ENCODE measurements at regions not wholly inside any gene's neighbourhood (a gene's known extent, or its start where the extent isn't known, plus 50 kb on each side); places are given as distances from the start of the nearest gene placed in this dataset.

DNA sequence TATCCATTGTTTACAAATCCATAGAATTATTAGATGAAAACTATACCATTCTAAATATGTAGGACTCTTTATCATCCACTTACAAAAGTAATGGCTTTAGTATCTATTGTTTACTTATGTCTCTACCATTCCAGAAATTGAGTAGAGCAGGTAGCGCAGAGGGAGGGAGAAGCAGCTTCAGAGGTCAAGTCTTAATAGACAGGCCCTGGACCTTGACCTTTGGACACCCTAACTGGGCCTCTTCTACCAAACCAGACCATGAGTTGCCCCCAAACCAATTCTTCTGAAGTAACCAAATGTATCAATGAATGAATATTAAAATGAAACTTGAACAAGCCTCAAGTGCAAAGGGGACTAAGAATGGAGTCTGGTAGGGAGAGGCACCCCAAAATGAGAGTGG, 124.9 kb upstream of the ANKRD55 start:
- ChIA-PET POLR2A (ENCODE audit: low non-redundant PET) (no interaction called here), CTCF (no interaction called here)
- no peaks in the 10 kb centered on the region for H3K27me3 ChIP-seq (replicated peaks; ENCODE audit: insufficient read depth, low read depth, low read length, poor library complexity)
- H3K27ac ChIP-seq (ENCODE audit: low read depth, low read length, poor library complexity, severe bottlenecking) = no peak overlapping the region
- H3K4me1 ChIP-seq (ENCODE audit: insufficient read depth, low read length, poor library complexity, severe bottlenecking) = no peaks in the 10 kb centered on the region
- H3K4me3 ChIP-seq (ENCODE audit: low read depth, low read length, poor library complexity, severe bottlenecking) = no peak overlapping the region
- DNase-seq (ENCODE audit: low spot score) = no peak
- TF ChIP-seq EZH2 (IDR thresholded peaks at IDR 0.05; ENCODE audit: borderline replicate concordance, low read depth, low read length, poor library complexity, severe bottlenecking) = no peak
- TF ChIP-seq, protein P1, sequence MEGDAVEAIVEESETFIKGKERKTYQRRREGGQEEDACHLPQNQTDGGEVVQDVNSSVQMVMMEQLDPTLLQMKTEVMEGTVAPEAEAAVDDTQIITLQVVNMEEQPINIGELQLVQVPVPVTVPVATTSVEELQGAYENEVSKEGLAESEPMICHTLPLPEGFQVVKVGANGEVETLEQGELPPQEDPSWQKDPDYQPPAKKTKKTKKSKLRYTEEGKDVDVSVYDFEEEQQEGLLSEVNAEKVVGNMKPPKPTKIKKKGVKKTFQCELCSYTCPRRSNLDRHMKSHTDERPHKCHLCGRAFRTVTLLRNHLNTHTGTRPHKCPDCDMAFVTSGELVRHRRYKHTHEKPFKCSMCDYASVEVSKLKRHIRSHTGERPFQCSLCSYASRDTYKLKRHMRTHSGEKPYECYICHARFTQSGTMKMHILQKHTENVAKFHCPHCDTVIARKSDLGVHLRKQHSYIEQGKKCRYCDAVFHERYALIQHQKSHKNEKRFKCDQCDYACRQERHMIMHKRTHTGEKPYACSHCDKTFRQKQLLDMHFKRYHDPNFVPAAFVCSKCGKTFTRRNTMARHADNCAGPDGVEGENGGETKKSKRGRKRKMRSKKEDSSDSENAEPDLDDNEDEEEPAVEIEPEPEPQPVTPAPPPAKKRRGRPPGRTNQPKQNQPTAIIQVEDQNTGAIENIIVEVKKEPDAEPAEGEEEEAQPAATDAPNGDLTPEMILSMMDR (conservative IDR thresholded peaks at IDR 0.05; ENCODE audit: low read depth, low read length) = no peak
- H3K36me3 ChIP-seq (ENCODE audit: insufficient read depth, low read length, poor library complexity, severe bottlenecking) = no peaks in the 10 kb centered on the region
- no TSS peak for BruUV-seq (replicated peaks)
- H3K9me3 ChIP-seq (ENCODE audit: low read depth, low read length, poor library complexity, severe bottlenecking) = no peaks in the 10 kb centered on the region
- intact Hi-C loops (cut with micrococcal nuclease; ENCODE audit: unreplicated experiment) = no loop called here

DNA sequence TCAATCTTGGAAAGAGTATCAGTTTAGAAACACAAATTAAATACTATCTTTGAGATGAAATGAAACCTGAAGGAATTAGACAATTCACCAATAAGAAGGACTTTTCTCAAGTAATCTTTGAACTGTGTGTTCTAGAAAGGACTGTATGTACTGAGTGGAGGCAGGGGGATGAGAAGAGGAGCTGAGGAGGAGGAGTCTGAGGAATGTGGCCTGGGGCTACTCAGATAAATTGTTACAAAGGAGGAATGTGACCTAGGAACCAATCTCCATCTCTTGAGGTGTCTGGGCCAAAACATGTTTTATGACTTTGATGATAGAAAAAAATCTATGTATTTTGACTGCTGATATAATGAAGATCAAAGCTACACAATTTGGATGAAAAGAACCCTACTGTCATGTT, 124.3 kb upstream of the ANKRD55 start:
- H3K9me3 ChIP-seq (ENCODE audit: low read depth, low read length, poor library complexity, severe bottlenecking) = no peaks in the 10 kb centered on the region
- ChIA-PET POLR2A (ENCODE audit: low non-redundant PET) (no interaction called here), CTCF (no interaction called here)
- no peak overlapping the region for H3K4me3 ChIP-seq (ENCODE audit: low read depth, low read length, poor library complexity, severe bottlenecking)
- TF ChIP-seq EZH2 (IDR thresholded peaks at IDR 0.05; ENCODE audit: borderline replicate concordance, low read depth, low read length, poor library complexity, severe bottlenecking) = no peak
- TF ChIP-seq, protein P1 (conservative IDR thresholded peaks at IDR 0.05; ENCODE audit: low read depth, low read length) = no peak
- no peaks in the 10 kb centered on the region for H3K36me3 ChIP-seq (ENCODE audit: insufficient read depth, low read length, poor library complexity, severe bottlenecking)
- intact Hi-C loops (cut with micrococcal nuclease; ENCODE audit: unreplicated experiment) = no loop called here
- no TSS peak for BruUV-seq (replicated peaks)
- no peaks in the 10 kb centered on the region for H3K4me1 ChIP-seq (ENCODE audit: insufficient read depth, low read length, poor library complexity, severe bottlenecking)
- no peaks in the 10 kb centered on the region for H3K27me3 ChIP-seq (replicated peaks; ENCODE audit: insufficient read depth, low read depth, low read length, poor library complexity)
- DNase-seq (ENCODE audit: low spot score) = no peak
- no peak overlapping the region for H3K27ac ChIP-seq (ENCODE audit: low read depth, low read length, poor library complexity, severe bottlenecking)

GRCh38 chr5:56356836-56357160, 123.7 kb upstream of the ANKRD55 start:
- H3K4me1 ChIP-seq (ENCODE audit: insufficient read depth, low read length, poor library complexity, severe bottlenecking) = no peaks in the 10 kb centered on the region
- intact Hi-C loops (cut with micrococcal nuclease; ENCODE audit: unreplicated experiment) = no loop called here
- H3K36me3 ChIP-seq (ENCODE audit: insufficient read depth, low read length, poor library complexity, severe bottlenecking) = no peaks in the 10 kb centered on the region
- no peak overlapping the region for H3K27ac ChIP-seq (ENCODE audit: low read depth, low read length, poor library complexity, severe bottlenecking)
- TF ChIP-seq, protein P1 (conservative IDR thresholded peaks at IDR 0.05; ENCODE audit: low read depth, low read length) = no peak
- CTCF ChIA-PET = no interaction called here
- H3K27me3 ChIP-seq (replicated peaks; ENCODE audit: insufficient read depth, low read depth, low read length, poor library complexity) = no peaks in the 10 kb centered on the region
- no peak overlapping the region for H3K4me3 ChIP-seq (ENCODE audit: low read depth, low read length, poor library complexity, severe bottlenecking)
- POLR2A ChIA-PET (ENCODE audit: low non-redundant PET) = no interaction called here
- H3K9me3 ChIP-seq (ENCODE audit: low read depth, low read length, poor library complexity, severe bottlenecking) = no peaks in the 10 kb centered on the region
- DNase-seq (ENCODE audit: low spot score) = no peak
- BruUV-seq (replicated peaks) = no TSS peak
